ENCODE measurements at regions not wholly inside any gene's neighbourhood (a gene's known extent, or its start where the extent isn't known, plus 50 kb on each side); places are given as distances from the start of the nearest gene placed in this dataset.

GRCh38 chr1:29527314-29528004, 291.1 kb downstream of the PTPRU start:
- no peak for TF ChIP-seq SIN3A (IDR thresholded peaks at IDR 0.05; ENCODE audit: borderline replicate concordance, insufficient read depth, low read length)
- no peak for TF ChIP-seq FOXP2 (optimal IDR thresholded peaks at IDR 0.05; ENCODE audit: borderline replicate concordance, extremely low read depth, extremely low read length, insufficient read depth)
- no peak for TF ChIP-seq POLR2AphosphoS5 (IDR thresholded peaks at IDR 0.05; ENCODE audit: low read depth, low read length)
- no peak for TF ChIP-seq REST (IDR thresholded peaks at IDR 0.05; ENCODE audit: insufficient read depth in 1 of 2, low read depth in 2 of 2, low read length in 2 of 2)
- no peak for TF ChIP-seq TAF1 (IDR thresholded peaks at IDR 0.05; ENCODE audit: borderline replicate concordance, insufficient read depth, low read length)

- no peak for TF ChIP-seq TAF1 (IDR thresholded peaks at IDR 0.05; ENCODE audit: borderline replicate concordance, insufficient read depth, low read length)
Observed at GRCh38 chr1:29525941-29526340, 289.6 kb downstream of the PTPRU start.

- no peak for TF ChIP-seq FOXP2 (optimal IDR thresholded peaks at IDR 0.05; ENCODE audit: borderline replicate concordance, extremely low read depth, extremely low read length, insufficient read depth)
- no peak for TF ChIP-seq POLR2AphosphoS5 (IDR thresholded peaks at IDR 0.05; ENCODE audit: low read depth, low read length)
- TF ChIP-seq REST (IDR thresholded peaks at IDR 0.05; ENCODE audit: insufficient read depth in 1 of 2, low read depth in 2 of 2, low read length in 2 of 2), result no peak
- no peak for TF ChIP-seq SIN3A (IDR thresholded peaks at IDR 0.05; ENCODE audit: borderline replicate concordance, insufficient read depth, low read length)
- no peak for TF ChIP-seq TAF1 (IDR thresholded peaks at IDR 0.05; ENCODE audit: borderline replicate concordance, insufficient read depth, low read length)
Observed at GRCh38 chr1:29524285-29525065, 288.2 kb downstream of the PTPRU start.

GRCh38 chr1:29523576-29523975, 287.3 kb downstream of the PTPRU start:
- no peak for TF ChIP-seq REST (IDR thresholded peaks at IDR 0.05; ENCODE audit: insufficient read depth in 1 of 2, low read depth in 2 of 2, low read length in 2 of 2)
- TF ChIP-seq SIN3A (IDR thresholded peaks at IDR 0.05; ENCODE audit: borderline replicate concordance, insufficient read depth, low read length), result no peak
- no peak for TF ChIP-seq TAF1 (IDR thresholded peaks at IDR 0.05; ENCODE audit: borderline replicate concordance, insufficient read depth, low read length)
- no peak for TF ChIP-seq FOXP2 (optimal IDR thresholded peaks at IDR 0.05; ENCODE audit: borderline replicate concordance, extremely low read depth, extremely low read length, insufficient read depth)
- no peak for TF ChIP-seq POLR2AphosphoS5 (IDR thresholded peaks at IDR 0.05; ENCODE audit: low read depth, low read length)

- no peak for TF ChIP-seq FOXP2 (optimal IDR thresholded peaks at IDR 0.05; ENCODE audit: borderline replicate concordance, extremely low read depth, extremely low read length, insufficient read depth)
- TF ChIP-seq SIN3A (IDR thresholded peaks at IDR 0.05; ENCODE audit: borderline replicate concordance, insufficient read depth, low read length), result no peak
- no peak for TF ChIP-seq POLR2AphosphoS5 (IDR thresholded peaks at IDR 0.05; ENCODE audit: low read depth, low read length)
- TF ChIP-seq TAF1 (IDR thresholded peaks at IDR 0.05; ENCODE audit: borderline replicate concordance, insufficient read depth, low read length), result no peak
- TF ChIP-seq REST (IDR thresholded peaks at IDR 0.05; ENCODE audit: insufficient read depth in 1 of 2, low read depth in 2 of 2, low read length in 2 of 2), result no peak
Observed at GRCh38 chr1:29523136-29523535, 286.8 kb downstream of the PTPRU start.

All from PFSK-1 (cell line).